Right atrium auricular region (tissue), 2 donors: ENCODE measurements at regions not wholly inside any gene's neighbourhood (a gene's known extent, or its start where the extent isn't known, plus 50 kb on each side); places are given as distances from the start of the nearest gene placed in this dataset.

ENCODE experiments used
- DNase-seq: peaks from one replicate; pipeline ENCODE4 v3.0.0-alpha.2; 2019; ENCODE audit warnings: low spot score
- H3K27ac ChIP-seq, 2 donors: fragments of 200-600 bp; sonication (generic); 1 replicate in 1 of 2; 2 replicates in 1 of 2; pipeline ENCODE4 v1.5.1; 2016 to 2019
- H3K27me3 ChIP-seq, 2 donors: fragments of 200-600 bp; sonication (generic); one replicate each; pipeline versions ENCODE4 v1.5.1 to v1.6.0; 2017 to 2019
- H3K36me3 ChIP-seq: fragments of 200-600 bp; sonication (generic); one replicate; pipeline ENCODE4 v1.5.1; 2016
- H3K4me1 ChIP-seq, 2 donors: fragments of 200-600 bp; sonication (generic); one replicate each; pipeline versions ENCODE4 v1.5.1 to v1.6.0; 2017 to 2019
- H3K4me3 ChIP-seq, 2 donors: fragments of 200-600 bp; sonication (generic); 1 replicate in 1 of 2; 2 replicates in 1 of 2; pipeline ENCODE4 v1.5.1; 2017 to 2019; ENCODE audit warnings: mild to moderate bottlenecking in 1 of 2, moderate library complexity in 1 of 2
- H3K9me3 ChIP-seq, 2 donors: fragments of 200-600 bp; sonication (generic); one replicate each; pipeline ENCODE4 v1.5.1; 2019
- CTCF ChIP-seq, 2 donors: fragments of 200-600 bp; sonication (generic); IDR thresholded peaks; one replicate each; pipeline ENCODE4 v1.5.1; 2019; ENCODE audit warnings: antibody characterized with exemption in 2 of 2

- Histone ChIP-seq H3K36me3 (no peaks in the 10 kb centered on the region), H3K9me3 (no peaks in the 10 kb centered on the region), H3K4me1 (peaks cover 0 to 16% of the 10 kb centered on the region in 2 donors), H3K27me3 (no peaks in the 10 kb centered on the region), H3K4me3 (no peak overlapping the region), H3K27ac (peak overlapping the region in 1 of 2 donors; percentile 9)
- DNase-seq = peak; percentile 54
- TF ChIP-seq CTCF (IDR thresholded peaks at IDR 0.05) = no peak
These were observed 739.1 kb downstream of the MATN1 start for GRCh38 chr1:29984166-29984861.

GRCh38 chr1:29983321-29983720 lies 740.1 kb downstream of the MATN1 start:
- Histone ChIP-seq H3K9me3 (no peaks in the 10 kb centered on the region), H3K27ac (no peak overlapping the region), H3K4me3 (no peak overlapping the region), H3K36me3 (no peaks in the 10 kb centered on the region), H3K4me1 (peaks cover 0 to 16% of the 10 kb centered on the region in 2 donors), H3K27me3 (no peaks in the 10 kb centered on the region)
- TF ChIP-seq CTCF (IDR thresholded peaks at IDR 0.05) = no peak
- DNase-seq = no peak

- Histone ChIP-seq H3K27me3 (no peaks in the 10 kb centered on the region), H3K27ac (no peak overlapping the region), H3K4me3 (no peak overlapping the region), H3K9me3 (peaks cover 0 to 9% of the 10 kb centered on the region in 2 donors), H3K36me3 (no peaks in the 10 kb centered on the region), H3K4me1 (peaks cover 0 to 16% of the 10 kb centered on the region in 2 donors)
- TF ChIP-seq CTCF (IDR thresholded peaks at IDR 0.05) = no peak
- DNase-seq = no peak
These were observed 741.7 kb downstream of the MATN1 start for GRCh38 chr1:29981586-29982239.

GRCh38 chr1:29977550-29977949 lies 741.2 kb downstream of the PTPRU start:
- no peak overlapping the region for H3K27ac ChIP-seq
- H3K9me3 ChIP-seq = peaks cover 0 to 9% of the 10 kb centered on the region in 2 donors
- no peaks in the 10 kb centered on the region for H3K27me3 ChIP-seq
- DNase-seq = no peak
- no peak overlapping the region for H3K4me3 ChIP-seq
- no peaks in the 10 kb centered on the region for H3K4me1 ChIP-seq
- H3K36me3 ChIP-seq = no peaks in the 10 kb centered on the region
- TF ChIP-seq CTCF (IDR thresholded peaks at IDR 0.05) = no peak

GRCh38 chr1:29975036-29975694 lies 738.8 kb downstream of the PTPRU start:
- Histone ChIP-seq H3K4me3 (no peak overlapping the region), H3K36me3 (no peaks in the 10 kb centered on the region), H3K27ac (no peak overlapping the region), H3K4me1 (no peaks in the 10 kb centered on the region), H3K9me3 (peaks cover 0 to 9% of the 10 kb centered on the region in 2 donors), H3K27me3 (no peaks in the 10 kb centered on the region)
- no peak for TF ChIP-seq CTCF (IDR thresholded peaks at IDR 0.05)
- no peak for DNase-seq
